ENCODE measurements at regions not wholly inside any gene's neighbourhood (a gene's known extent, or its start where the extent isn't known, plus 50 kb on each side); places are given as distances from the start of the nearest gene placed in this dataset.
"Not testable (repeated sequence)": the region's sequence is repeated elsewhere in the genome, so short reads cannot be mapped to it uniquely, and the experiment has no call there.

DNA sequence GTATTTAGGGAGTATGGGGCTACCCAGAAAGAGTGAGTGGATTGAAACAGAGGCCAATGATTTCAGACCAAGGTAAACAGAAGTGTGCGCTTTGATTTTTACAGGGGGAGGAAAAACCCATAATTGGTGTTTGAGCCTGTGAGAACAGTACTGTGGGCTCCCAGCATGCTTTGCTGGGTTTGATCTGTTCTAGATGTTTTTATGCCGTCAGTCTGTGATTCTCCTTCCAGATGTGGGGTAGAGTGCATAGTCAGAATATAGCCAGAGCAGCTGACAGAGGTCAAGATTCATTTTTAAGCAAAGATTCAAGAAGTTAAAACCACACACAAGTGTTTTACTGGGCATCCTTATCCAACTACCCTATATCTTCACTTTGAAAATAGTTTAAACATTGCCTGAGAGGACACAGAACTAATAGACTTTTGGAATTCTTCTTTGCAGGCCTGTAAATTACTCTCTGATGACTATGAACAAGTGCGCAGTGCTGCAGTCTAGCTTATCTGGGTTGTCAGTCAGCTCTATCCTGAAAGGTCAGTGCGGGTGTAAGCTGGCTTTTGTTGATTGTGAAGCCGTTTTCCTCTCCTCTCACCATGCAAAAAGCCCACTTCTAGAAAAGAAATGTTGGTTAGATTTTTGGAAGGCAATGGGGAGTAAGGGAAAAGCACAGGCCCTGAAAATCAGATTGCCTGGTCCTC, 216.2 kb upstream of the VKORC1L1 start:
- ATAC-seq (ENCODE audit: low FRiP score); H3K36me3 ChIP-seq (ENCODE audit: control insufficient read depth in 1 of 2, insufficient read depth in 2 of 2, low read length in 1 of 2); H3K27ac ChIP-seq (ENCODE audit: low read depth in 1 of 2, low read length in 2 of 2); H3K27me3 ChIP-seq (ENCODE audit: control insufficient read depth in 1 of 2, insufficient read depth in 2 of 2, low read length in 1 of 2); DNase-seq; H3K9me3 ChIP-seq (ENCODE audit: control insufficient read depth, low read length); H3K4me3 ChIP-seq (ENCODE audit: low read length in 2 of 2); intact Hi-C loops (cut with DNase I); H3K4me1 ChIP-seq (ENCODE audit: control insufficient read depth in 1 of 2, insufficient read depth in 2 of 2, low read length in 2 of 2): not testable (repeated sequence)
- no CpG with 5 or more reads among the region's 5 CpGs for whole genome bisulfite sequencing, 2 donors

- H3K27ac ChIP-seq (ENCODE audit: low read depth in 1 of 2, low read length in 2 of 2); H3K4me3 ChIP-seq (ENCODE audit: low read length in 2 of 2); H3K36me3 ChIP-seq (ENCODE audit: control insufficient read depth in 1 of 2, insufficient read depth in 2 of 2, low read length in 1 of 2); H3K27me3 ChIP-seq (ENCODE audit: control insufficient read depth in 1 of 2, insufficient read depth in 2 of 2, low read length in 1 of 2); ATAC-seq (ENCODE audit: low FRiP score); H3K9me3 ChIP-seq (ENCODE audit: control insufficient read depth, low read length); intact Hi-C loops (cut with DNase I); DNase-seq; H3K4me1 ChIP-seq (ENCODE audit: control insufficient read depth in 1 of 2, insufficient read depth in 2 of 2, low read length in 2 of 2): not testable (repeated sequence)
- 74 to 80% methylated on average over 6 of the region's 6 CpGs for WGBS, 2 donors
Observed at GRCh38 chr7:65683362-65683761, 189.5 kb upstream of the VKORC1L1 start.

DNA sequence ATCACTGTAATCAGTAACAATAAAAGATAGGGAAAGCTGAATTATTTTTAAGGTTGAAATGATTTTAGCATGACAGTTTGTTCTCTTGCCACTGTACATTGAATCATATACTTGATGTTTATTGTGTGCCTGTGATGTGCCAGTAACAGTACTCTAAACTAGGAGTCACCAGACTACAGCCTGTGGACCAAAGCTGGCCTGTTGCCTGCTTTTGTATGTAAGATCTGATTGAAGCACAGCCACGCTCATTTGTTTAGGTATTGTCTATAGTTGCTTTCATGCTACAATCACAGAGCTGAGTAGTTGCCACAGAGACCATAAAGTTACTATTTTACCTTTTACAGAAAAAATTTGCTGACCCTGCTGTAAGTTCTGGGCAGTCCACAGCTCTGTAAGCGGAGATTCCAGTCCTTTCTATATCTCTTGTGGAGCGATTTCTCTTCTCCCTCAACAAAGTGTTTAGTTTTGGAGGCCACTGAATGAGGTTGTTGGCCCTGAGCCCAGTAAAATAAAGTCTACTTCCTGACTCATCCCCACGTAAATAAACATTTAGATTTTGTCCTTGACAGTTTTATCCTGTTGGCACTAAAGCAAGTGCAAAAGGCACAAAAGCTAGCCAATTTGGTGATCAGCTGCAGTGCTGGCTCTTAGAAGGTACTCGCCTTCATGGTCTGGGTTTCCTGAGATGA, 173.7 kb upstream of the VKORC1L1 start:
- intact Hi-C loops (cut with DNase I); ATAC-seq (ENCODE audit: low FRiP score): not testable (repeated sequence)

DNA sequence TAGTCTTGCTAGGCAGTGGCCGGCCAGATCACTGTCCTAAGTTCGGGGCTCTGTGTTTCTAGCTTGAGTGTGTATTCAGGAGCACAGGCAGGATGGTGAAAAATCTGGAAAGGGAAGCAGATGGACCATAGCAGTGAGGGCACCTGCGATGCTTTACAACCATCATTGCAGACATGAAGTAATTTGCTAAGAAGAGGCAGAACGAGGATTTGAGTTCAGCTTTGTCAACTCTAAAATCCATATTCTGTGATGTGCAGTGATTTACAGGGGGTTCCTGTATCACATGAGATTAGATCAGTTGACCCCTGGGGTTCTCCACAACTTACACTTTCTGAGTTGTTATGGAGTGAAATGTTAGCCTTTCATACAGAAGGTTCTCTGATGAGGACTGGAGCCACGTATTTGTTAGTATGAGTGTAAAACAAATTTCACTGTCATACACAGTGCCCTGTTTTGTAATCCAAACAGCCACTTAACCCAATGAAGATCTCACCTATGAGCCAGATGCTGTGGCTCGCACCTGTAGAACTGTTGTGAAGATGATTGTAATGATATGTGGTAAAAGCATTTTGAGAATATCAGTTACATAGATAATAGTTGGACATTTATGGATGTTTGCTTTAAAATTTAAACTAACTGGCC, 173.0 kb upstream of the VKORC1L1 start:
- intact Hi-C loops (cut with DNase I); H3K27ac ChIP-seq (ENCODE audit: low read depth in 1 of 2, low read length in 2 of 2); H3K4me3 ChIP-seq (ENCODE audit: low read length in 2 of 2); H3K9me3 ChIP-seq (ENCODE audit: control insufficient read depth, low read length); H3K27me3 ChIP-seq (ENCODE audit: control insufficient read depth in 1 of 2, insufficient read depth in 2 of 2, low read length in 1 of 2); H3K36me3 ChIP-seq (ENCODE audit: control insufficient read depth in 1 of 2, insufficient read depth in 2 of 2, low read length in 1 of 2); ATAC-seq (ENCODE audit: low FRiP score); DNase-seq; H3K4me1 ChIP-seq (ENCODE audit: control insufficient read depth in 1 of 2, insufficient read depth in 2 of 2, low read length in 2 of 2): not testable (repeated sequence)
- 74 to 89% methylated on average over 4 to 5 of the region's 6 CpGs for WGBS, 2 donors

More for the DNA sequence above, 173.7 kb upstream of the VKORC1L1 start:
- H3K9me3 ChIP-seq (ENCODE audit: control insufficient read depth, low read length); H3K4me1 ChIP-seq (ENCODE audit: control insufficient read depth in 1 of 2, insufficient read depth in 2 of 2, low read length in 2 of 2); H3K36me3 ChIP-seq (ENCODE audit: control insufficient read depth in 1 of 2, insufficient read depth in 2 of 2, low read length in 1 of 2); H3K27me3 ChIP-seq (ENCODE audit: control insufficient read depth in 1 of 2, insufficient read depth in 2 of 2, low read length in 1 of 2); DNase-seq; H3K27ac ChIP-seq (ENCODE audit: low read depth in 1 of 2, low read length in 2 of 2); H3K4me3 ChIP-seq (ENCODE audit: low read length in 2 of 2): not testable (repeated sequence)
- 93 to 100% methylated on average over 1 of the region's 5 CpGs for WGBS, 2 donors

GRCh38 chr7:65719123-65719798, 153.6 kb upstream of the VKORC1L1 start:
- 60 to 84% methylated on average over 4 of the region's 4 CpGs for WGBS, 2 donors
- ATAC-seq (ENCODE audit: low FRiP score); intact Hi-C loops (cut with DNase I); H3K27ac ChIP-seq (ENCODE audit: low read depth in 1 of 2, low read length in 2 of 2); H3K4me1 ChIP-seq (ENCODE audit: control insufficient read depth in 1 of 2, insufficient read depth in 2 of 2, low read length in 2 of 2); H3K27me3 ChIP-seq (ENCODE audit: control insufficient read depth in 1 of 2, insufficient read depth in 2 of 2, low read length in 1 of 2); DNase-seq; H3K36me3 ChIP-seq (ENCODE audit: control insufficient read depth in 1 of 2, insufficient read depth in 2 of 2, low read length in 1 of 2); H3K4me3 ChIP-seq (ENCODE audit: low read length in 2 of 2); H3K9me3 ChIP-seq (ENCODE audit: control insufficient read depth, low read length): not testable (repeated sequence)

GRCh38 chr7:65722361-65722792, 150.5 kb upstream of the VKORC1L1 start:
- Histone ChIP-seq H3K27me3 (ENCODE audit: control insufficient read depth in 1 of 2, insufficient read depth in 2 of 2, low read length in 1 of 2) (no peaks in the 10 kb centered on the region), H3K36me3 (ENCODE audit: control insufficient read depth in 1 of 2, insufficient read depth in 2 of 2, low read length in 1 of 2) (peaks cover 0 to 2% of the 10 kb centered on the region in 2 donors), H3K27ac (ENCODE audit: low read depth in 1 of 2, low read length in 2 of 2) (no peak overlapping the region), H3K9me3 (ENCODE audit: control insufficient read depth, low read length) (no peaks in the 10 kb centered on the region), H3K4me3 (ENCODE audit: low read length in 2 of 2) (no peak overlapping the region), H3K4me1 (ENCODE audit: control insufficient read depth in 1 of 2, insufficient read depth in 2 of 2, low read length in 2 of 2) (no peaks in the 10 kb centered on the region)
- no peak for ATAC-seq (ENCODE audit: low FRiP score)
- 45 to 50% methylated on average over 10 to 11 of the region's 11 CpGs for WGBS, 2 donors
- DNase-seq: peak in 1 of 2 donors; percentile 52
- intact Hi-C loops (cut with DNase I): no loop called here

GRCh38 chr7:65727182-65727581, 145.7 kb upstream of the VKORC1L1 start:
- ATAC-seq (ENCODE audit: low FRiP score); H3K27ac ChIP-seq (ENCODE audit: low read depth in 1 of 2, low read length in 2 of 2); H3K9me3 ChIP-seq (ENCODE audit: control insufficient read depth, low read length); DNase-seq; H3K4me3 ChIP-seq (ENCODE audit: low read length in 2 of 2); H3K4me1 ChIP-seq (ENCODE audit: control insufficient read depth in 1 of 2, insufficient read depth in 2 of 2, low read length in 2 of 2); H3K27me3 ChIP-seq (ENCODE audit: control insufficient read depth in 1 of 2, insufficient read depth in 2 of 2, low read length in 1 of 2); intact Hi-C loops (cut with DNase I); H3K36me3 ChIP-seq (ENCODE audit: control insufficient read depth in 1 of 2, insufficient read depth in 2 of 2, low read length in 1 of 2): not testable (repeated sequence)
- WGBS, 2 donors: 89 to 92% methylated on average over 4 of the region's 4 CpGs

DNA sequence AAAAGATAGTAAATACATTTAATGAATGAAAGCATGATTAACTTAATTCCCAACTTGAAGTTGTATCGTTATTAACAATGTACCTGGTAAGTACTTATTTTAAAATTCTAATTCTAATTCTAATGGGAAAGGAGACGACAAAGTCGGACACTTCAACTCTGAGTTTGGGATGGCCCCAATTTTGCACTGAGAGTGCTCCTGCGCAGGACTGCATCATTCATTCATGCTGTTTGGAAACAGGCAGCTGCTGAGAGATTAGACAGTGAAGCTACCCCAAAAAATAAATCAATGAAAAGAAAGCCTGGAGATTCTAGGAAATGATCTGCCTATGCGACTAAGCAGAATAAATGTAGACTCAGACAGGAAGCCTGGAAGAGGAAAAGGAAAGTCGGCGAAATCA, 141.7 kb upstream of the VKORC1L1 start:
- WGBS, 2 donors: 74 to 78% methylated on average over 7 of the region's 7 CpGs
- no peak overlapping the region for H3K4me3 ChIP-seq (ENCODE audit: low read length in 2 of 2)
- H3K27ac ChIP-seq (ENCODE audit: low read depth in 1 of 2, low read length in 2 of 2): no peak overlapping the region
- H3K36me3 ChIP-seq (ENCODE audit: control insufficient read depth in 1 of 2, insufficient read depth in 2 of 2, low read length in 1 of 2): peaks cover 0 to 2% of the 10 kb centered on the region in 2 donors
- no peaks in the 10 kb centered on the region for H3K27me3 ChIP-seq (ENCODE audit: control insufficient read depth in 1 of 2, insufficient read depth in 2 of 2, low read length in 1 of 2)
- H3K4me1 ChIP-seq (ENCODE audit: control insufficient read depth in 1 of 2, insufficient read depth in 2 of 2, low read length in 2 of 2): no peaks in the 10 kb centered on the region
- intact Hi-C loops (cut with DNase I): no loop called here
- no peak for ATAC-seq (ENCODE audit: low FRiP score)
- H3K9me3 ChIP-seq (ENCODE audit: control insufficient read depth, low read length): no peaks in the 10 kb centered on the region
- no peak for DNase-seq

Measured in aorta (tissue), 5 donors.